ENCODE measurements at regions not wholly inside any gene's neighbourhood (a gene's known extent, or its start where the extent isn't known, plus 50 kb on each side); places are given as distances from the start of the nearest gene placed in this dataset.

DNA sequence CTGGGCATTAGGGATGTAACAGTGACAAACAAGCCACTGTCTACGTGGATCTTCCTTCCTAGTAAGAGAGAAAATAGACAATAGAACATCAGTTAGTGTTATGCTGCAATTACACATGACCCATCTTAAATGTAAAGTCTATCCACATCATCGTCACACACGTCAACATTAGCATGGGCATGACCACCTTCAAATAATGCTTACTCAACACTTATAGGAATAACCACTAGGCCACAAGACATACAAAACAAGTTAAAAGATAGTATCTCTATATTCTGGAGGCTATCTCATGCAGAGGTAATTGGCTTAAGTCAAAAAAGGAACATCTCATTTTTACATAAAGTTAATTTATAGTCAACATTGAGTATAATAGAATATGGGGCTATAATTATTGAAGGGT, 156.5 kb downstream of the MOXD1 start:
- DNase-seq (ENCODE audit: low spot score), result no peak

GRCh38 chr6:132236744-132237143, 164.5 kb downstream of the MOXD1 start:
- no peak for DNase-seq (ENCODE audit: low spot score)

DNA sequence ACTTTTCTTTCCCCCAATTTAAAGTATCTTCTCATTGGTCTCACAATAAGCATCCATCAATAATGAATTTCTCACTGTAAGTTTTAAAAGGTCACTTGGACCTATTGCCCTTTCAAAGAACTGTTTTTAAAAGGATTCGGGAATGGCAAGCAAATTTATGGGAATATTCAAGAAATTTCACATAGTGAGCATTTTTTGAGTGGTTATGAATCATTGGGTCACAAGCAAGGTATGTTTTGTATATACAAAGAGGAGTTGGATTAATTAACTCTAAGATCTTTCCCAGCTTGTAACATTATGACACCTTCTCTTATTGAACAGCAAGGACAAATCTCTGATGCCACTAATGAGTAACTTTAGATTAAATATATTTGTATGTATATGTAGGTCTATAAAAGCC, 165.0 kb downstream of the MOXD1 start:
- DNase-seq (ENCODE audit: low spot score), result no peak

DNA sequence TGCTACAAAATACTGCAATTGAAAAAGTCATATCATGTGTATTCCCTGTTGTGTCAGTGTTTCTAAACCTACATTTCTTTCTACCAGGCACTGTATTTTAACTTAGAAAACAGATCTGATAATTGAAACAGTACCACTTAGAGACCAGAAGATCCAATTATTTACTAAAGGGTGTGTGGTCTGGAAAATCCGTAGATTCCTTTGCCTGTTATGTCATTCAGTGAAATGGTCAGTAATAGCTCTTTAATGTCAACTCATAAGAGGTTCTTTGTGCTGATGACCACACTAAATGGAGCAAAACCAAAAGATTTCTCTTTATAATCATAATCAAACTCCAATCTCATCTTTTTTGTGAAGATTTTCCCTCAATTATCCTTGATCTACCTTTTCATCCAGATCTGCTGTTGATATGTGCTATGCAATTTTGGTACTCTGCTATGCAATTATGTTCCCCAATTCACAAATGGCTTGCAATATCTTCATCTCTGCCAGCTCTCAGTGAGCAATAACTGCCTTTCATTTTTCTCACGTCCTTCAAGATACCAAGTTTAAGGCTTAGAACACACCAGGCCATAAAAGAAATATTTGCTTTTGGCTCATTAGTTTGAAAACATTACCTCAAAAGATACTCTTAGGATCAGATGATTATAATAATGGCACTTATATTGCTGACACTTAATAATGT, 165.5 kb downstream of the MOXD1 start:
- no peak for DNase-seq (ENCODE audit: low spot score)

GRCh38 chr6:132234356-132234755, 166.9 kb downstream of the MOXD1 start:
- DNase-seq (ENCODE audit: low spot score), result no peak

GRCh38 chr6:132231121-132231884, 170.0 kb downstream of the MOXD1 start:
- no peak for DNase-seq (ENCODE audit: low spot score)

DNA sequence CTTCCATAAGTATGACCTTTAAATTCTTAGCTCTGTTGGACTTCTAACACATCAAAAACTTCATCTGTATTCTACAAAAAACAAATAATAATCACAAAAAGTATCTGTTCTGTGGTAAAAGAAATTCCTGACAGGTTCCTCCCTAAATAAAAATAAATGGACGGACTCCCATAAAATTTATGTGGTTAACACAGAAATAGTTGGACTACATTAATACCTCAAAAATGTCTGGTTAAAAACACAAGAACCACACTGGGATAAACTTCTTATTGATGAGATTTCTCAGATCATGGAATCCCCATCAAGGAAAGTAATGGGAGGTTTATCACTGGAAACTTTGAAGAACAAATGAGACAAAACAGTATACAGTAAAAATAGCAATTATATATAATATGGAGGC, 172.4 kb downstream of the MOXD1 start:
- no peak for DNase-seq (ENCODE audit: low spot score)

DNA sequence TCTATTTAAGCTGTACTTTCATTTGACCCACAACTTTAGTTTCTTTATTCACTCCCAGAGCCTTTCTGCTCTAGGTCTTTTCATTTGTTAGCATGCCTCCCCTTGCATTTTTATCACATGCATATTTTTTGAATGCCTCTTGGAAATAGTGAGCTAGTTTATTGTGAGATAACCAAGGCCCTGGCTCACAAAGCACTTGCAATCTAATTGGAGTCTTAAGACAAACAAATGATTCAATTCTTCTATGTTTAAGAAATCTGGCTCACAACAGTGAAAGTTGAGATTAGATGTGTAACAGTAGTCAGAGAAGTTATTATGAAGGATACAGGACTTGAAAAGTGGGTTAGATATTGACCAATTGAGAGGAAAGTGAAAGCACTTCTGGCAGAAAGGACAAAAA, 173.4 kb downstream of the MOXD1 start:
- no peak for DNase-seq (ENCODE audit: low spot score)

GRCh38 chr6:132224943-132225342, 176.3 kb downstream of the MOXD1 start:
- DNase-seq (ENCODE audit: low spot score), result no peak

DNA sequence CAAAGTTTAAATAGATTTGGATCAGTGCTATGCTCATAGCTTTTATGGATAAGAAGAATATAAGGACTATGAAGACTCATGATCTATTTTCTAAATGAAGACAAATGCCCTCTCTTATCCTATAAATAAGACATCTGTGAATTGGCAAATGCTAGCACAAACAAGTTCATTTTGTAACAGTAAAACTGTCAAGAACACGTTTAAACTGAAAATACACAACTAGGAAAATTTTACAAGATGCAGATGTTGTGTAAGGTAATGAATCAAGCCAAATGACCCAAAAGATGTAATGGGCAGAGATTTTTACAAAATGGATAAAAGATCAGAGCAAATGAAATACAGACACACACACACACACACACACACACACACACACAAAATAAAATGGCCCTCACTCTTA, 180.5 kb downstream of the MOXD1 start:
- no peak for DNase-seq (ENCODE audit: low spot score)

- no peak for DNase-seq (ENCODE audit: low spot score)
Observed at GRCh38 chr6:132219901-132220300, 181.4 kb downstream of the MOXD1 start.

DNA sequence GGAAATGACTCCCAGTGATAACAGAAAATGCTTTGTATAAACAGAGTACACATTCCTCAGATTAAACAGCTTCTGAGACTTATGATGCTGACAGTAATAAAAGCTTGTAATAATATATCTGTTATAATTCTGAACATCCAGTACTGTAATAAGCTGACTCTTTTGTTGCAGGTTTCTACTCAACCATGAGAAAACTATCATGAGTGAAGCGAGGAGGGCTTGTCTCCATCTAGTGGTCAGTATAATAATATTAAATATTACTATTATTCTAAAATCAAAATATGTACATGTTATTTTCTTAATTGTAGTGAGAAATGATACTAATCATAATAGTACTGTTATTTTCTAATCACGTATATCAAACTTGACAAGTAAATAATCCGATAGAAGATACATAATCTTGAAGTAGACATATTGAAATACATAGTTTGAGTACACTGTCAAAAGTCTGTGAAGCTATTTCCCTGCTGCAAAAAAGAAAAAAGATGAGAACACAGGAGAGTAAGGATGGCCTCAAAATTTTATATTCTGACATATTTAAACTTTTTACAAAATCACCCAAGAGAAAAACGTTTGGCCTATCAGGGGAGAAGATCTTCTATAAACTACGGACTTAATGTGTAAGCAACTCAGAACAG, 183.1 kb downstream of the MOXD1 start:
- peak; percentile 9 for DNase-seq (ENCODE audit: low spot score)

DNA sequence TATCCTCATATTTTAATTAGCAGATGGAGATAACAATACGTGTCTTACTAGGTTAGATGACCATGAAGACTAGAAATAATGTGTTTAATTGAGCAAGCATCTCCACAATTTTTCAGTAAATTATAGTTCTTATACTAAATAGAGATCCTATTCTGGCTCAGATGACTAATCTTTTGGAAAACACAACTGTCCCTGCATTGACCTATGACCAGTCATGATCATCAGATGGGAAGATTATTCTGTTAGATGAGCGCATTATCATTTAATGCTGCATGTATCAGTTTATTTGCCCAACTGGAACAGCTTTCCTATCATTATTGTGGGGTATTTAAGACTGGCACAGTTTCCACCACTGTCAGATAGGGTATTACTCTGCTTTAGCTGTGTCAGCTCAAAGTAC, 185.5 kb downstream of the MOXD1 start:
- DNase-seq (ENCODE audit: low spot score), result no peak

GRCh38 chr6:132214716-132215115, 186.6 kb downstream of the MOXD1 start:
- DNase-seq (ENCODE audit: low spot score), result no peak

DNA sequence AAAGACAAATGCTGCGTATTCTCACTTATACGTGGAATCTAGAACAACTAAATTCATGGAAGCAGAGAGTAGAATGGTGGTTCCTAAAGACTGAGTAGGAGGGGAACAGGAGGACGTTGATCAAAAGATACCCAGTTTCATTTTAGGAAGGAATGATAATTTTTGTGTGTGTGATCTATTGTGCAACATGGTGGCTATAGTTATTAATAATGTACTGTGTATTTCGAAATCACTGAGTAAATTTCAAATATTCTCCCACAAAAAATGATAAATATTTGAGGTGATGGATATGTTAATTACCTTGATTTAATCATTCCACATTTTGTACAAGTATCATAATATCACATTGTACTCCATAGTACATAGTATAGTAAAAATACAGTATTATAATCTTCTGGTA, 187.5 kb downstream of the MOXD1 start:
- no peak for DNase-seq (ENCODE audit: low spot score)

GRCh38 chr6:132213191-132213590, 188.1 kb downstream of the MOXD1 start:
- DNase-seq (ENCODE audit: low spot score), result no peak

- no peak for DNase-seq (ENCODE audit: low spot score)
Observed at GRCh38 chr6:132210886-132211563, 190.2 kb downstream of the MOXD1 start.

DNA sequence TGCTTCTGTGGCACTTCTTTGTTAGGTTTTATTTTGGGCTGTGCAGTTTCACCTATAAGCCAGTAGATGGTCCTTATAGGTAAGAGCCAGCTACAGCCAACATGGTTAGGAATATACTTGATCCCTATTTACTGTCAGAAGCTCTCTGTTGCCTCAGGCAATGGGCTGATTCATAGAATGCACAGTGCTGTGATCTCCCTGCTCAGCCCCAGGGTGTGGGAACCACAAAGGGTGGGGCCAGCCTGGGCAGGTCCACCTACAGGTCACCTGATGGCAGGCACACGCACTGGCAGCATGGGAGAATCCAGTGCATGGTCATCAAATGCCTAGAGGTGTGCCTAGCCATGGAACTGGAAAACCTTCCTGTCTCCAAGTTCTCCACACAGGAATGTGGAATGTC, 191.9 kb downstream of the MOXD1 start:
- DNase-seq (ENCODE audit: low spot score), result no peak

GRCh38 chr6:132207991-132208390, 193.3 kb downstream of the MOXD1 start:
- DNase-seq (ENCODE audit: low spot score), result no peak

- DNase-seq (ENCODE audit: low spot score), result no peak
Observed at GRCh38 chr6:132205946-132206345, 195.3 kb downstream of the MOXD1 start.

GRCh38 chr6:132204591-132204990, 196.7 kb downstream of the MOXD1 start:
- DNase-seq (ENCODE audit: low spot score), result no peak

GRCh38 chr6:132202574-132202973, 198.7 kb downstream of the MOXD1 start:
- DNase-seq (ENCODE audit: low spot score), result peak; percentile 64

GRCh38 chr6:132199343-132199742, 201.9 kb downstream of the MOXD1 start:
- DNase-seq (ENCODE audit: low spot score), result no peak
